GM12891 (cell line): ENCODE measurements at regions not wholly inside any gene's neighbourhood (a gene's known extent, or its start where the extent isn't known, plus 50 kb on each side); places are given as distances from the start of the nearest gene placed in this dataset.

Experiments used
- PAX5 ChIP-seq: IDR thresholded peaks from 2 replicates; pipeline ENCODE4 v1.6.1; 2011; ENCODE audit warnings: low read length, moderate library complexity, mild to moderate bottlenecking; ENCODE audit not compliant: insufficient read depth, severe bottlenecking
- POLR2A ChIP-seq: IDR thresholded peaks from 2 replicates; pipeline ENCODE4 v1.6.1; 2011; ENCODE audit warnings: low read depth, low read length, control low read depth
- POLR2AphosphoS5 ChIP-seq: IDR thresholded peaks from 2 replicates; pipeline ENCODE4 v1.6.1; 2011; ENCODE audit warnings: low read depth, low read length, control low read depth
- POU2F2 ChIP-seq: IDR thresholded peaks from 2 replicates; pipeline ENCODE4 v1.6.1; 2011; ENCODE audit warnings: low read depth, mild to moderate bottlenecking, control low read depth, low read length, moderate library complexity
- SPI1 ChIP-seq: IDR thresholded peaks from 2 replicates; pipeline ENCODE4 v1.6.1; 2011; ENCODE audit warnings: low read depth, low read length, control low read depth
- TAF1 ChIP-seq: IDR thresholded peaks from 2 replicates; pipeline ENCODE4 v1.6.1; 2011; ENCODE audit warnings: low read depth, low read length, control low read depth

GRCh38 chr6:92822222-92822621 lies 597.1 kb downstream of the EPHA7 start:
- TF ChIP-seq POLR2AphosphoS5 (no peak), POLR2A (no peak), TAF1 (no peak), SPI1 (no peak), POU2F2 (no peak), PAX5 (no peak)
